Stimulated activated CD8-positive, alpha-beta memory T cell treated with anti-CD3 and anti-CD28 coated beads, Interleukin-12 subunit alpha, Interleukin-12 subunit beta, amount 100 ng/mL, for 1 hour (primary cell): ENCODE measurements at regions not wholly inside any gene's neighbourhood (a gene's known extent, or its start where the extent isn't known, plus 50 kb on each side); places are given as distances from the start of the nearest gene placed in this dataset.

Experiments
- DNase-seq: peaks from one replicate; pipeline ENCODE4 v3.0.0-alpha.2; 2020; ENCODE audit warnings: low read depth

GRCh38 chr6:130766239-130767144, 60.7 kb upstream of the SMLR1 start:
- DNase-seq = no peak

DNA sequence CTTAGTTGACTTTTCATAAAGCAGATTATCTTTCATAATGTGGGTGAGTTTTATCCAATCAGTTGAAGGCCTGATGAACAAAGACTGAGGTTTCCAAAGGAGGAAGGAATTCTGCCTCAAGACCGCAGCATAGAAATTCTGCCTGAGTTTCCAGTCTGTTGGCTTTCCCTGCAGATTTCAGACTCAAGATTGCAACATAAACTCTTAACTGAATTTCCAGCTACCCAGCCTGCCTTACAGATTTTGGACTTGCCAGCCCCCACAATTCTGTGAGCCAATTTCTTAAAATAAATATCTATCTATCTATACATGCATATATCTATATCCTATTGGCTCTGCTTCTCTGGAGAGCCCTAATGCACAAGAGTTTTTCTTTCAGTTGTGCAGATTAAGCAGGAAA, 57.3 kb upstream of the SMLR1 start:
- no peak for DNase-seq

GRCh38 chr6:130771741-130772140, 55.5 kb upstream of the SMLR1 start:
- no peak for DNase-seq

DNA sequence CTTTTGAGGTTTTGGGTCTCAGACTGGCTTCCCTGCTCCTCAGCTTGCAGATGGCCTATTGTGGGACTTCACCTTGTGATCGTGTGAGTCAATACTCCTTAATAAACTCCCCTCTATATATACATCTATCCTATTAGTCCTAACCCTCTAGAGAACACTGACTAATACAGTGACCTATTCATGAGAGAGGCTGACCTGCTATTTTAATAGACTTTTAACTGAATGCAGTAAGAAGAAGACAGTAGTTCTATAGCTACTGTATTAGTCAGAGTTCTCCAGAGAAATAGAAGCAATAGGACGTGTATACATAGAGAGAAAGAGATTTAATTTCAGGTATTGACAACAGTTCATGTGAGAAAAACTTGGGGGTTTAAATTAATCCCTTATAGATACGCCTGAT, 53.3 kb upstream of the SMLR1 start:
- no peak for DNase-seq

GRCh38 chr6:130775411-130776012, 51.7 kb upstream of the SMLR1 start:
- DNase-seq = no peak

DNA sequence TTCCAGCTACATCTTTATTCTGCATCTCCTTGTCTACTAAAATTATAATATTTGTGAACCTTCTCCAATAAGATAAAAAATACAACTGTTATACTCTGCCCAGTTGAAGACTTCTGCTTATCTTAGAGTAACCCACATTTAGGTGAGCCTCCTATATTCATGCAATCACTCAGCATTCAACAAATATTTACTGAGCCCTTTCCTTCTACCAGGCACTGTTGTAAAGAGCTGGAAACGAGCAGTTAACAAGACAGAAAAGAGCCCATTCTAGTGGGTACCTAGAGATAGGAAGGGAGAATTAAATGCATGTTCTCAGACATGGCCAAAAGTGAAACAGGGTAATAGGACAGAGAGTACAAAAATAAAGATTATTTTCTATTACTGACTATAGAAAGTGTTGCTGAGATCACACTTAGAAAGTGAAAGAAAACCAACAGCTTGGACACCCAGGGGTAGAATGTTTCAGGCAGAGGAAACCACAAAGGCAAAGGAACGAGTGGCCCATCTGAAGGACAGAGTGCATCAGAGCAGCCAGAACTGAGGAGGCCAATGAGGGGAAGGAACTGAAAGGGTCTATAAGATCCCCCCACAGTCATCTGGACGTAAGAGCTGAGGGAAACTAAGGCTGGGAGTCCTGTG, 50.8 kb upstream of the SMLR1 start:
- DNase-seq = no peak
